AG04450 (cell line): ENCODE measurements at regions not wholly inside any gene's neighbourhood (a gene's known extent, or its start where the extent isn't known, plus 50 kb on each side); places are given as distances from the start of the nearest gene placed in this dataset.

ENCODE experiments used
- CTCF ChIA-PET: fragments of 300-600, 350-600 bp; formaldehyde crosslinking; extraction: SDS; loops from one replicate; lab custom pipeline; 2022; ENCODE audit warnings: antibody characterized with exemption, inconsistent platforms; lab: Charles Lee
- POLR2A ChIA-PET: fragments of 350-600 bp; formaldehyde crosslinking; extraction: SDS; loops from one replicate; lab custom pipeline; 2021; ENCODE audit warnings: antibody characterized with exemption, inconsistent platforms; lab: Yijun Ruan, JAX
- DNase-seq: peaks from one replicate; pipeline ENCODE4 v3.0.0-alpha.2; 2011; ENCODE audit warnings: low read depth, low spot score
- H3K27ac ChIP-seq: one replicate; pipeline ENCODE4 v1.5.1; 2012; ENCODE audit warnings: low read depth, low read length, control low read depth
- H3K27me3 ChIP-seq: one replicate; pipeline ENCODE4 v1.6.0; 2012; ENCODE audit warnings: low read length; ENCODE audit not compliant: control insufficient read depth, insufficient read depth
- H3K4me3 ChIP-seq: 2 replicates; pipeline ENCODE4 v1.5.1; 2011; ENCODE audit warnings: mild to moderate bottlenecking, low read depth, low read length, control low read depth
- H3K9me3 ChIP-seq: 2 replicates; pipeline ENCODE4 v1.5.1; 2012; ENCODE audit warnings: low read length; ENCODE audit not compliant: control insufficient read depth, insufficient read depth
- CTCF ChIP-seq: IDR thresholded peaks from 2 replicates; pipeline ENCODE4 v1.5.1; 2011; ENCODE audit warnings: low read depth, low read length, control low read depth, inconsistent platforms

GRCh38 chr10:59557642-59558041 is 152.0 kb downstream of the SLC16A9 start:
- TF ChIP-seq CTCF: no peak
- Histone ChIP-seq H3K9me3 (no peaks in the 10 kb centered on the region), H3K4me3 (no peak overlapping the region), H3K27ac (no peak overlapping the region), H3K27me3 (no peaks in the 10 kb centered on the region)
- ChIA-PET CTCF (no interaction called here), POLR2A (no interaction called here)
- no peak for DNase-seq

- Histone ChIP-seq H3K4me3 (no peak overlapping the region), H3K9me3 (no peaks in the 10 kb centered on the region), H3K27me3 (no peaks in the 10 kb centered on the region), H3K27ac (no peak overlapping the region)
- DNase-seq: no peak
- TF ChIP-seq CTCF: no peak
- CTCF ChIA-PET: no interaction called here
- POLR2A ChIA-PET: no interaction called here
Measured at GRCh38 chr10:59557052-59557451, 152.6 kb downstream of the SLC16A9 start.

- ChIA-PET CTCF (no interaction called here), POLR2A (no interaction called here)
- TF ChIP-seq CTCF: no peak
- no peaks in the 10 kb centered on the region for H3K9me3 ChIP-seq
- H3K27me3 ChIP-seq: no peaks in the 10 kb centered on the region
- no peak for DNase-seq
- H3K4me3 ChIP-seq: no peak overlapping the region
- no peak overlapping the region for H3K27ac ChIP-seq
Measured at GRCh38 chr10:59553162-59553900, 156.3 kb downstream of the SLC16A9 start.

GRCh38 chr10:59550061-59550460 is 159.6 kb downstream of the SLC16A9 start:
- CTCF ChIA-PET: interaction anchor here (1.0 kb wide), 1 partner anchor 30 kb away, joined by 3 read pairs; no protein-coding TSS in a partner anchor
- POLR2A ChIA-PET: no interaction called here
- no peak overlapping the region for H3K27ac ChIP-seq
- no peaks in the 10 kb centered on the region for H3K27me3 ChIP-seq
- no peak overlapping the region for H3K4me3 ChIP-seq
- DNase-seq: no peak
- H3K9me3 ChIP-seq: no peaks in the 10 kb centered on the region
- no peak for TF ChIP-seq CTCF

- no peak for TF ChIP-seq CTCF
- no peaks in the 10 kb centered on the region for H3K9me3 ChIP-seq
- peaks cover 4% of the 10 kb centered on the region for H3K27me3 ChIP-seq
- H3K27ac ChIP-seq: no peak overlapping the region
- no peak overlapping the region for H3K4me3 ChIP-seq
- ChIA-PET POLR2A (no interaction called here), CTCF (interaction anchor here (0.6 kb wide), 1 partner anchor 302 kb away, joined by 3 read pairs; no protein-coding TSS in a partner anchor)
- no peak for DNase-seq
Measured at GRCh38 chr10:59538623-59539022, 171.0 kb downstream of the SLC16A9 start.
